ENCODE measurements at regions not wholly inside any gene's neighbourhood (a gene's known extent, or its start where the extent isn't known, plus 50 kb on each side); places are given as distances from the start of the nearest gene placed in this dataset.
"Not testable (repeated sequence)": the region's sequence is repeated elsewhere in the genome, so short reads cannot be mapped to it uniquely, and the experiment has no call there.

DNA sequence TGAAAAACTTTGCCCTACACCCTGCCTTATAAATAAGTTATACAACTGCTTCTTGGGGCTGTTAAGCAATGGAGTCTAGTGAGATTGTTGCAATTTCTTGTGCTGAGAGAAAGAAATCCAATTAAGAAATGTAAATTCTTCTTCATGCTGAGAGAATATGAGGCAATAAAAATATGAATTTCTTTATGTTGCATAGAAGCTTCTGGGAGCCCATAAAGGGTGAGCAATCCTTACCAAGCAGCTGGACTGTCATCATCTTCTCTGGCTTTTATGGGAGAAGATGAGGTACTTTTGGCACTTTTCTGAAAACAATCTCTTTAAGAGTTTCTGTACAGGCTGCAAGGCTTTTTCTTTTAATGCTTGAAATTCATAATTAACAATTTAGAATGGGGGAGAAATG is 204.3 kb downstream of the DMRTA1 start:
- DNase-seq (ENCODE audit: low spot score), result no peak

DNA sequence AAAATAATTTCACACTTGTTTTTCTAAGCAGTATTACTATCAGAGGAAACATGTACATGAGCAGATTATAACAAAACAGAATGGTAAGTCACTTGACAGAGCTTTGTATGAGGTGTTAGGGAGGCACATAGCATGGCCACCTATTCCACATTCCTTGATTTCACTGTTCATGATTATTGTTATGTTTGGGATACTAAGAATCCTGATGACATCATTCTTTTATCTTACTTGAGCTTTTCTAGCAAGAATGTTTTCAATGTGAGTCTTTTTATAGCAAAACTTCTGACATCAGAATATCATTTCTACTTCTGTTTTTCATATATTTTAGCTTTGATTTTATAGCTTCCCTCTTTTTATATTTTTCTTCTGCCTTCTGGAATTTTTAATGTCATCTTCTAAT is 208.2 kb downstream of the DMRTA1 start:
- no peak for DNase-seq (ENCODE audit: low spot score)

DNA sequence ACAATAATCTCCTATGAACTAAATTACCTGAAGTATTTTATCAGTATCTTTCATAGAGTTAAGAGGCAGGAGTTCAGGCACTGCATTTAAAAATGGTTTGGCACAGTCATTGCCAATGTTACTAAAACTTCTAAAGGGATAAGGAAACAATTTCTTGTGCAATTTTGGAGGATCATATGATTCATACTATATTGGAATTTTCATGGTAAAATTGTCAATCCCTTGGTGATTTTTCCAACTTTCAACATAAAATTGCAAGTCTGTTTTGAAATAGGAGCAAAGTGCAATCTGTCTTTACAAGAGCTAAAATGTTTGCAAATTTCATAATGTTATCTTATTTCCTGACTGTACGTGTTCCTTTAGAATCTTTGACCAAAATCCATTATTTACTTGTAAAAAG is 211.1 kb downstream of the DMRTA1 start:
- DNase-seq (ENCODE audit: low spot score), result no peak

DNA sequence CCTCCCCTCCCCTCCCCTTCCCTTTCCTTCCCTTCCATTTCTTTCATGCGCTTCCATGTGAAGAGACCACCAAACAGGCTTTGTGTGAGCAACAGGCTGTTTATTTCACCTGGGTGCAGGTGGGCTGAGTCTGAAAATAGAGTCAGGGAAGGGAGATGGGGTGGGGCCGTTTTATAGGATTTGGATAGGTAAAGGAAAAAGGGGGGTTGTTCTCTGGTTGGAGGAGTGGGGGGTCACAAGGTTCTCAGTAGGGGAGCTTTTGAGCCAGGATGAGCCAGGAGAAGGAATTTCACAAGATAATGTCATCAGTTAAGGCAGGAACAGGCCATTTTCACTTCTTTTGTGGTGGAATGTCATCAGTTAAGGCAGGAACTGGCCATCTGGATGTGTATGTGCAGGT is 211.9 kb downstream of the DMRTA1 start:
- DNase-seq (ENCODE audit: low spot score), result not testable (repeated sequence)

DNA sequence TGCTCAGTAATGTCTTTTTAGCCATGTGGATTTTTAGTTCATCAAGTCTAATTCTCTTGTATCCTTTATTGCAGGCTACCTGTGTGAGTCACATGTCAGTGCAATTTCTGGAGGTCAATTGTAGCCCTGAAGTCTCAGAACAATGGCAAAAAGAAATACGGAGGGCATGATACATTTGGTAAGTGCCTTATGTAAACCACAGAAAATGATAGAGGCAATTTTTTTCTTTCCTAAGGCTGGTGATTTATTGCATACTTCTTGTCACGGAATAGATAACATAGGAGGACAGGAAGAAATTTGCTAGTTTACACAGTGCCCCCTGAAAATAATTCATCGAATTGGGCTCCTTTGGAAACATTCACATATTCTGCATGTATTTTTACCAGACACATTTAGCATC is 235.9 kb downstream of the DMRTA1 start:
- DNase-seq (ENCODE audit: low spot score), result no peak

DNA sequence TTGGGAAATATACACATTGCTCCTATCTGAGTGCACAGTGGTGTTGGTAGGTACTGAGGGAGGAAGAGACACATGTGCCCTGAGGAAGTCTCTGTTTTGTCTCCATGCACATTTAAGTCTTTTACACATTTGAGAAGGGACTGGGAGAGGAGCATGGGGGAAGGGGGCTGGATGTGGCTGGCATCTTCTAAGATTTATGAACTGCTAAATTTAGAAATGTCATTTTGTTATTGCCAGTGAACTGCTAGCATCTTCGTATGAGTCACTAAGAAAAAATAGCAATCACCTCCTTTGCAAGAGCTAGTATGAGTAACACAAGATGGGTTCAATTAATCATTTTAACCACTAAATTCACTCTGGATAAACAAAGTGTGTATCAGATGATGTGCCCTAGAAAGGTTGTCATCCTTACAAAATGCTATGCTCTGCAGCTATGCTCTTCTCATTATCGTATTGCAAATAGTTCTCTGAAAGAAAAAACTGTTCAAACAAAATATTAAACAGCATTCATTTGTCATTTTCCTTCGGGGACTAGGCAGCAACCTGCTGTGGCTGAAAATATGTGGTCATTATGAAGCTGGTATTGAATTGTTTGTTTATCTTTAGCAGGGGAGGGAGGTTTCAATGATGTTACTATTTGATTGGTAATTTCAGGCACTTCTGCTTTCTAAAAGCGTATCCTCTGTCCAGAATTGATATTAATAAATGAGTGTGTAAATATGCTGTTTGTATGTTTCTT is 236.5 kb downstream of the DMRTA1 start:
- peak; percentile 2 for DNase-seq (ENCODE audit: low spot score)

DNA sequence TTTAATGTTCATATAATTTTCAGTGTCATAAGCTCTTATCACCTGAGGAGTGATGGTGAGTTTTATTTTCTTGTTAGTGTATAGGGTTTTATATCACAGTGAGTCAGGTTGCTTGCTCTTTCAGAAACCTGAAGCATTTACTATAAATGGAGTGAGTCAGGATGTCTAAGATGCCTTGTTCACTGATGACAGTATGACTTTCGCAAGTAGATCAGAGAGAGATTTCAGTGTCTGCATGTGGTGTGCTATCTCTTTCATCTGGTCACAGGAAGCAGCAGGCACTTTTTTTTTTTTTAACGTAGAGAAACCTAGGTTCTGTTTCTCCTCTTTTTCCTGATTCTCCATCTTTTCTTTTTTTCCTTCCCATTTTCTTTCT is 237.1 kb downstream of the DMRTA1 start:
- no peak for DNase-seq (ENCODE audit: low spot score)

DNA sequence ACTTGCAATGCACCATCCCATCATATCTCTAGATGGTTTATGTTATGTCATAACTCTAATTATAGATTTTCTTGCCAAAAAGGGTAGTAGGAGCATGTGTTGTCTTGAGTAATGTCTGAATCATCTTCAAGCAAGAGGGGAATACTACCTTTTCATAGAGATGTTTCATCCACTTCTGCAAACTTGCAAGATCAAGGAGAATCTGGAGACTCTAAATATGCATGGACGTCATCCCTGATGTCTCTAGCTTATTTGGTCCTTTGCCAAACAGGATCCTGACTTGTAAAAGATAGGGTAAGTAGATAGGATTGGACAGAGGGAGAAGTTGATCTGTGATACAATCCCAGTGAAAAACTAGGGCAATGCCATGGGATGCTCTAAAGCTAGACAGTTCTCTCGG is 246.5 kb downstream of the DMRTA1 start:
- no peak for DNase-seq (ENCODE audit: low spot score)

DNA sequence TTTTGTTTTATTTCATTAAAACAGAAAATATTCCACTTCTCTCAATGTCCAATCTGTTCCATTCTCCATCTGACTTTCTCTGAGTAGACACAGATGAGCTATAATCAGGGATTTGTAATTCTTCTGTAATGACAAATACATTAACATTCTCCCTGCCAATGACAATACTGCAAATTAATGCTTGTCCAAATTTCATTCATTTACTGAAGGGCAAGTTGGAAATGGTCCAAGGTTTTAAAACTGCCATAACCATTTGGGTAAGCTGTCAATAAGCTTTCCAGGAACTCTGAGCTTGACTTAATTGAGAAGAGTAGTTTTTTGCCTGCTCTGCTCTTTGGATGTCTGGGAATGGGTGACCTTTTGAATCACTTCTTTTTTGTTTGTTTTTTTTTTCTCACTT is 253.5 kb downstream of the DMRTA1 start:
- no peak for DNase-seq (ENCODE audit: low spot score)

DNA sequence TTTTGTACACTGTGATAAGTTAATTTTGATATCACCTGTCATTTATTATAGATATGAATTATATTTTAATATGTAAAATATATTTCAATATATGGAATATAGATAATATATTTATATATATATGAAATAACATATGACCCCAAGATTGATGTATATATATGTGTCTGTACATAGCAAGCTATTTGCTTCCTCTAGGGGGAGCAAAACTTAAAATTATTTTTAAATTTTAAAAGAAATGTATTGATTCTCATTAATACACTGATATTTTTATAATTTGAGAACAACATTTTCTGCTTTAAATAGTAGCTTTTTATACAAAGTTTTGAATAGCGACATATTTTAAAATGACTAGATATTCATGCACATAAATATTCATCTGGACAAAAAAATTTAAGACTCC is 272.0 kb downstream of the DMRTA1 start:
- no peak for DNase-seq (ENCODE audit: low spot score)

DNA sequence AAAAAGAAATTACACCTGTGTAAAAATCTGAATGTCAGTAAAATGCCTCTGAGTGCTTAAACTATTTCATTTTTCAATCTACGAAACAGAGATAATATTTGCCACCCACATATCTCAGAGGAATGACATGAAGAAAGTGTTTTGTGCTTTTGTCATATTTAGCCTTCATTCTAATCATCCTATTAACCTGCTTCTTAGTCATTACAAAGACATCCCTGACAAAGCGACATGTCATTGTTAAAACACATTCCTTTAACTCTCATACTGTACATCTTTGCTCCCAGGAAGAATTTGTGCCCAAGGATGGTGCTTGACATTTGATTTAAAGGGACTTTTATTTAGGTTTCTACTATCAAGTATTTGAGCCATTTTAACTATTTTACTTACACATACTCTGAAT is 275.9 kb downstream of the DMRTA1 start:
- DNase-seq (ENCODE audit: low spot score), result no peak

DNA sequence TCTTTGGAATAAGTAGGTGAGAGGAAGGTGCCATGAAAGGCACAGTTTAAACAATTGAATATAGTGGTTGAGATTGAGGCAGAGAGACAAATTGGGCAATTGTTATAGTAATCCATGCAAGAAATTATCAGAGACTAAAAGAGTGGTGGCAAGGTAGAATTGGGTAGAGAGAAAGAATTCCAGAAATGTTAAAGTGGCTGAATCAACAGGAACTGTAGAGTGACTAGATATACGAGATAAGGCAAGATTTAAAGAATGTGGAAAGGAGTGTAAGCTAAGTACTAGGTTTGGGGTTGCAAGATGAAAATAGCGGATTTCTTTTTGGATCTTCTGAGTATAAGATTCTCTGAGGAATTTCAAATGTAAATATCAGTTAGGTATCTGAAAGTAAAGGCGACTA is 285.2 kb downstream of the DMRTA1 start:
- DNase-seq (ENCODE audit: low spot score), result no peak

DNA sequence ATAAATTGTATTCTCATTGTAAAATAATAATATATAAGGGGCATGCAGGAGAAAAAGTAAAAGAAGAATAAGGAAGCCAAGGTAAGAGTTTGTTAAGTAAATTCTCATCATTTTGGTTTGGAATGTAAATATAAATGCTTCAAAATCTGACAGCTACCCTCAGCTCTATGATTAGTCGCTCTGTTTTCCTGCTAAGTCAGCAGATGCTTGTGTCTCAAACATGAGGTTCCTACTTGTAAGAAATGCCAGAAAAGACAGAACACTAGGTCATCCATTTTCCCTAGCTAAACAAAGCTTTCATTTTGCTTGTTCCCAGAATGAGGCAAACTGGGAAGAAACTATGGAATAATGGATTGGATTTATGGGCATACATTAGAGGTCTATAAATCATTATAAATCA is 293.1 kb downstream of the DMRTA1 start:
- DNase-seq (ENCODE audit: low spot score), result no peak

DNA sequence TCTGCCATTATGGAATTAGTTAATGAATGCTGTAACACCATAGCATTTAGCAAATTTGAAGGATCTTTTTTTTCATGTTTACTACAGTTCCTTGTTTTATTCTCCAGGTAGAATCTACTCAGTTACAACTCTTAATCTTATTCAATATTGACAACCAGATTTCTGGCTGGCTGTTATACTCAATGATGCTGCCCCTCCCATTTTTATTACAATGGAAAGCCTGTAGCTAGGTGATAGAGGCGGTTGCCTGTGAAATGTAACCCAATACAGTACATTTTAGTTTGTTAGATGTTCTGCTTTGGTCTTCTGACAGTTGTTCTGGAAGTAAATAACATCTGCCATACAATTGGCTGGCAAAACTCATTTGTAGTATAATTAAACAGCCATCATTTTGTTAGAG is 294.2 kb downstream of the DMRTA1 start:
- DNase-seq (ENCODE audit: low spot score), result no peak

DNA sequence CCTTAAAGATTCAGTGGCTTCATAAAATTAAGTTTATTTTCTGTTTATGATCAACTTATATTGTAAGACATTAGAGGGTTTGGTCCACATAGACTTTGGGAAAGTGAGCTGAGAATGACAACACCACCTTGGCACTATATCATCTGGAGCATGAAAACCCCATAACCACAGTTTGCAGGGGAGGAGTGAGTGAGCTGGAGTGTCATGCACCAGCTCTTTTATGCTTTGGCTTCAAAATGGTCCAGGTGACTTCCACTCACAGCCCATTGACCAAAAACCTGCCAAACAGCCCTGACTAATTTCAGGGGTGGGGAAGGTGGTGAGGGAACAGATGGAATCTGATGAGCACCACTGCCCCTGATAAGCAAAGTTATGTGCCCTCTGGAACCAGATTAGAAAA is 295.8 kb downstream of the DMRTA1 start:
- DNase-seq (ENCODE audit: low spot score), result no peak

DNA sequence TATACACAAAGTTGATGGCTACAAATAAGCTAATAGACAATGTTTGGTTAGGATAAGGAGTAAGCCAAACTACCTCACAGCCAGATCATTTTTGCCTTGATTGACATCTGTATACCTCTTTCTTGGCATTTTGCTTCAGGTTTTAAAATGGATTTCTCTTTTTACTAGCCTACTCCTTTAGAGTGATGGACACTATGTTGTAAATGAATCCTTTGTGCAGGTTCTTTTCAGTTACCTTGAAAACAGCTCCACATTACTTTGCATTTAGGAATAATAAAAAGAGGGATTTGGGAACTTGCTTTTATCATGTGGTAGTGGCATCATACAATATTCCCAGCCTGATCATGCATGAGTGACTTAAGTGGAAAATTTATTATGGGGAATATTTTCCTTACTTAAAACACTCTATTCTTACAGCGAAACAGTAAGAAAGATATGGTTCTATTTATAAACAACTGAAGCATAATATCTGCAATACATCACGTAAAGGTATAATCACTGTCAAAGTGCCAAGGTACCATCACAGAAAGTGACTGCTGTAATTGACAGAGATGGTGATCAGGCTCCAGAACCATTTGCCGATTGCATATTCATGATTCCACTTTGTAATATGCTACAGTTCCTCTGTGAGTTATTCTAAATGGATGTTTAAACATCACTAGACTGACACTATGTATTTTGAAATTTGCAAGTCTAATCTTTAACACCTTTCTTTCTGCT is 327.0 kb downstream of the DMRTA1 start:
- DNase-seq (ENCODE audit: low spot score), result no peak

DNA sequence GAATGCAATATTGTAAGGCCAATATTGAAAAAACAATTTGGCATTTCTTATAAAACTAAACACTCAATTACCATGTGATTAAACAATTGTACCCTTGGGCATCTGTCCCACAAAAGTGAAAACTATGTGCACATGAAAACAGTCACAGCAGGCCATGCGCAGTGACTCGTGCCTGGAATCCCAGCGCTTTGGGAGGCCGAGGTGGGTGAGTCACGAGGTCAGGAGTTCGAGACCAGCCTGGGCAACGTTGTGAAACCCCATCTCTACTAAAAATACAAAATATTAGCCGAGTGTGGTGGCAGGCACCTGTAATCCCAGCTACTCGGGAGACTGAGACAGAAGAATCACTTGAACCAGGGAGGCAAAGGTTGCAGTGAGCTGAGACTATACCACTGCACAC is 343.7 kb downstream of the DMRTA1 start:
- no peak for DNase-seq (ENCODE audit: low spot score)

DNA sequence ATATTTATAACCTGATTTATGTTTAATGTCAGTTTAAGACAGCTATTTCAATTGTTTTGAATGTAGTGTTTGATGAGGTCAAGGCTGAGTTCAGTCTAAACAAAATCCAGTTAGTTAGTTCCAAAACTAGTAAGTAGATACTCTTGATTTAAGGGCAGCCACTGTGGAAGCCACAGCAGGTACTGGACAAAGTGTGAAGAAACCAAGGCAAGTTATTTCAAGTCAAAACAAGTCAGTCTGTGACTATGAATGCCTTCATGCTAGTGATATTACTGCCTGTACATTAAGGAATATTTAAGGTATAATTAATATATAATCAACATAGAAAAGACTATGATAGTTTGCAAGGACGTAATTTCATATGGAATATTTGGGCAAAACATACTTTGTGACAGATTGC is 362.3 kb downstream of the DMRTA1 start:
- DNase-seq (ENCODE audit: low spot score), result no peak

DNA sequence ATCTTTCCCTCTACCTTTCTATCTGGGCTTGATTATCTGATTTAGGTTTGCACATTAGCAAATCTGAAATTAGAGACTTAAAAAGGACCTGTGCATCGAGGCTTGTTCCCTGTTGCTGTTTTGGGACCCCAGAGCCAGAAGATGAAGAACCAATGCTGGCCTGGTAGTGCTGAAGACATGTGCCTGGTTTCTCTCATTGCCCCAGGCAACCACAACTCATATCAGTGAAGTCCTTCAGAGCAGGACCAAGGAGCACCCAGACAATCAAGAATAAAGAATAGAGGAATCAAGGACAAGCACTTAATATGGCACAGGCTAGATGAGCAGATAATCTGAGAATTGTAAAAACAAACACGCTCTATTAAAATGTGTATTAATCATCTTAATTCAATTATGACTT is 362.7 kb downstream of the DMRTA1 start:
- DNase-seq (ENCODE audit: low spot score), result no peak

DNA sequence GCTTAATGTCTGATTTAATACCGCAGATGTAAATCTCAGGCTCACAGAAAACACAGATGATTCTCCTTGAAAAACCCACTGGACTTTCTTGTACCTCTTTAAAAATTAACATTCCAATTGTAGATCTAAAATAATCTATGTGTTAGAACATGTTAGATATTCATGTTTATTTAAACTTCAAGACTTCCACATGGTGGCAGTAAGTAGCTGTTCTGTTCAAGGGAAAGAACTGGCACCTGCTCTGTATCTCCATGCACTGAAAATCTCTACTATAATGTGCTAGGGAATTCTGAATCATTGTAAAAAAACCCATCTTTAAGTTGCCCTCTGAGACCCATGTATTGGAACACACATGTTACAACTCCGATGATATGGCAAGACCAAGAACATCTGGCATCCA is 366.9 kb downstream of the DMRTA1 start:
- peak; percentile 6 for DNase-seq (ENCODE audit: low spot score)

DNA sequence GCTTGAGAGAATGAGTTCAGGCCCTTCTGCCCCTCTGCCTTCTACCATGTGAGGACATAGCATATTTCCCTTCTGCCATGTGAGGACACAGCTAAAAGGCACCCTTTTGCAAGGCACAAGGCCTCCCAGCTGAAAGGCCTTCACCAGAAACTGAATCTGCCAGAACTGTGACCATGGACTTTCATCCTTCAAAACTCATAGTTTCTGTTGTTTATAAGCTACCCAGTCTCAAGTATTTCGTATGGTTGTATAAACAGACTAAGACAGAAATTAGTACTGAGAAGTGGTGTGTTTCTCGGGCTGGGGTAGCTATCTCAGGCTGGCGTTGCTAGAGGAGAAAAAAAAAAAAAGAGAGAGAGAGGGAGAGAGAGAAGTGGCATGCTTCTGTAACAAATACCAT is 368.6 kb downstream of the DMRTA1 start:
- no peak for DNase-seq (ENCODE audit: low spot score)

DNA sequence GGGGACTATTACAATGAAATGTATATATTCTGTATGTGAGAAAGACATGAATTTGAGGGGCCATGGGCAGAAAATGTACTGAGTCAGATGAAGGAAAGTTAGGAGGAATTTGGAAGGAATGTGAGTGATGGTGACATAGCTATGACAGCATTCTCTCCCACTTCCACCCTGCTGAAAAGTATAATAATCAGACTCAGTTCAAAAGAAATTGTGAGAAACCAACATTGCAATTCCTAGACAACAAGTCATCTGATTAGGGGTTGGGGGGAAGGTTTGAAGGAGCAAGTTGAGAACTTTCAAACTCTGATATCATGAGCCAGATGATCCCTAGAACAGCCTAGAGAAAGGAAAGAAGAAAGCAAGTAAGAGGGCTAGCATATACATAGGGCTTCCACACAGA is 370.6 kb downstream of the DMRTA1 start:
- peak; percentile 9 for DNase-seq (ENCODE audit: low spot score)

DNA sequence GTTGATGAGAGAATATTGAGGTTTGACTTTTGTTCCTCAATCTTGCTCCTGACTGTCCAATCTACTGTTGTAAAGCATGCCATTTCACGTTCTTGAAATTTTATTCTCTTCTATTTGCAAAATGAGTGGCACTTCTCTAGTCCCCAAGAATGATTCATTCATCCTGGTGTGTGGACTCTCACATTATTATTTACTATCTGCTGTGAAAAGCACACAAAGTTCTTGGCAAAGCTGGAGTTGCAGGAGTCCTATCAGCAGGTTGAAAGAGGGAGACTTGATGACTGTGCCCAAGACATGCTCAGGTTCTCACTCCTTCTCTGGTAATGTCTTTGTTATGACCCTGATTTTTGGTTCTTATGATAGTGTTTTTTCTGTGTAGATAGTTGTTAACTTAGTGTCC is 382.6 kb downstream of the DMRTA1 start:
- no peak for DNase-seq (ENCODE audit: low spot score)

DNA sequence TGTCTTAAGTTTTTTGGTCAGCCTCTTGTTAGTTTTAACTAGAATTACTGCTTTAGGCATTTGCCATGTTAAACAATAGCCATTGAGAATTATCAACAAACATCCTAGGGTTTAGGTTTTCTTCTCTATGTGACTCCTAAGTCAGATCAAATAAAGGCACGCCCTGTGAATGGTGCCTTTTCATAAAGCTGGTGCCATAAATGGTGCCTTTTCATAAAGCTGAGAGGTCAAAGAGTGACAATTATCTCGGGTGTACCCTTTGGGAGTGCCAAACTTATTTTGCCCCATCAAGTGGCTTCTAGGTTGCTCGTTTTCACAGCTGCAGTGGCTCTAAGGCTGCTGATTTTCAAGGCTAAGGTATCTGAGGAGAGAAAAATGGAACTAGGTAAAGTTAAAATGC is 391.6 kb downstream of the DMRTA1 start:
- DNase-seq (ENCODE audit: low spot score), result no peak

Measured in hepatic stellate cell (primary cell).